Fibroblast of the aortic adventitia (primary cell): ENCODE measurements at regions not wholly inside any gene's neighbourhood (a gene's known extent, or its start where the extent isn't known, plus 50 kb on each side); places are given as distances from the start of the nearest gene placed in this dataset.
A peak's percentile ranks its signal among the peaks of the same experiment; 100 is the strongest.

Source experiments
- DNase-seq: peaks from one replicate; pipeline ENCODE4 v3.0.0-alpha.2; 2010; ENCODE audit warnings: low read depth
- H3K4me3 ChIP-seq: 2 replicates; pipeline ENCODE4 v1.5.1; 2011; ENCODE audit warnings: low read depth, mild to moderate bottlenecking, control low read depth, low read length, moderate library complexity
- CTCF ChIP-seq: IDR thresholded peaks from 2 replicates; pipeline ENCODE4 v1.5.1; 2011; ENCODE audit warnings: mild to moderate bottlenecking, low read length, control low read depth, inconsistent platforms; ENCODE audit not compliant: insufficient read depth

- TF ChIP-seq CTCF: no peak
- DNase-seq: no peak
- no peak overlapping the region for H3K4me3 ChIP-seq
Observed at GRCh38 chr6:20279051-20279450, 66.8 kb upstream of the MBOAT1 start.

GRCh38 chr6:20279608-20280287 lies 67.5 kb upstream of the MBOAT1 start:
- no peak overlapping the region for H3K4me3 ChIP-seq
- no peak for DNase-seq
- TF ChIP-seq CTCF: no peak

GRCh38 chr6:20280288-20280621 lies 68.0 kb upstream of the MBOAT1 start:
- DNase-seq: no peak
- H3K4me3 ChIP-seq: no peak overlapping the region
- TF ChIP-seq CTCF: no peak

- DNase-seq: no peak
- no peak for TF ChIP-seq CTCF
Observed at GRCh38 chr6:20284672-20285071, 72.4 kb upstream of the MBOAT1 start.

GRCh38 chr6:20286968-20287565 lies 74.8 kb upstream of the MBOAT1 start:
- H3K4me3 ChIP-seq: no peak overlapping the region
- peak; percentile 9 for DNase-seq
- no peak for TF ChIP-seq CTCF

More at GRCh38 chr6:20284672-20285071, 72.4 kb upstream of the MBOAT1 start:
- no peak overlapping the region for H3K4me3 ChIP-seq

GRCh38 chr6:20291764-20292580 lies 79.7 kb upstream of the MBOAT1 start:
- DNase-seq: peak; percentile 89
- TF ChIP-seq CTCF: peak; percentile 90
- H3K4me3 ChIP-seq: no peak overlapping the region
